KG1 (cell line): ENCODE measurements at regions not wholly inside any gene's neighbourhood (a gene's known extent, or its start where the extent isn't known, plus 50 kb on each side); places are given as distances from the start of the nearest gene placed in this dataset.
"Not testable (repeated sequence)": the region's sequence is repeated elsewhere in the genome, so short reads cannot be mapped to it uniquely, and the experiment has no call there.

ENCODE experiments used
- DNase-seq: peaks from one replicate; lab custom pipeline; 2025; lab: John Stamatoyannopoulos, UW

DNA sequence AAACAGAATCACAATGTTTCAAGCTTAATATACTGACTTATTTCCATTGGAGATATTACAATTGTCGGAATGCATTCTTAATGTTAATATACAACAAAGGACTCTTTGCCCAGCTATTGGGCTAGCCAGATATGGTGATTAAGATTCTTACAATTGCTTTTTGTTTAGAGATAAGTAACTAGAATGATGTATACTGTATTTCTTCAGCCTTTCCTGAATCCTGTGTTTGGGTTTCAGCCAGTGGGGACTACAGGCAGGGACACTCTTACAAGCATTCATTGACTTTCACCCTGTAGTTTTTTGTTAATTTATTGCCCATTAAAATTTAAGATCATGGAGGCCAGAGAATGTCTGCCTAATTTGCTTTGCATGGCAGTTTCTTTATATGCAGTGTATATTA lies 254.1 kb upstream of the TMEFF2 start:
- no peak for DNase-seq

DNA sequence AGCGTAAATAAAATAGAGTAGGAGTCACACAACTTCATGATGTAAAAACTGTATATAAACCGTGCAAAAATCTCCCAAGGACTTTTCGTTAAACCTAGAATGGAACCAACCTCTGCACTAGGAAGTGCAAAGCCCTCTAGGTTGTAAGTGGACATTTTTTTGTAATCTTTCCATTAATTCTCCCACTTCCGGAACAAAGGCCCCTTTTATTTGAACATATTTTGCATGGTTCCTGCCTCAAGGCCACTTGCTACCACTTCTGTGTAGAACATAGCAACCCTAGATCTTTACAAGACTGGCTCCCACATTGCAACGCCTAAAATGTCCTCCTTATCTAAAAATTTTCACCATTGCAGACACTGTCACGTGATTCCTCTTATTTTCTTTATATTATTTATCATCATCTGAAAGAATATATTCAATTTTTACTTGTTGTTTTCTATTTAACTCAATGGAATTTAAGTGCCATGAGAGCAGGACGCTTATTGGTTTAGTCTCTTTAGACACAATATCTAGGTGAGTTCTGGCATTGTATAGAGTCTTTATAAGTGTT lies 249.6 kb upstream of the TMEFF2 start:
- no peak for DNase-seq

DNA sequence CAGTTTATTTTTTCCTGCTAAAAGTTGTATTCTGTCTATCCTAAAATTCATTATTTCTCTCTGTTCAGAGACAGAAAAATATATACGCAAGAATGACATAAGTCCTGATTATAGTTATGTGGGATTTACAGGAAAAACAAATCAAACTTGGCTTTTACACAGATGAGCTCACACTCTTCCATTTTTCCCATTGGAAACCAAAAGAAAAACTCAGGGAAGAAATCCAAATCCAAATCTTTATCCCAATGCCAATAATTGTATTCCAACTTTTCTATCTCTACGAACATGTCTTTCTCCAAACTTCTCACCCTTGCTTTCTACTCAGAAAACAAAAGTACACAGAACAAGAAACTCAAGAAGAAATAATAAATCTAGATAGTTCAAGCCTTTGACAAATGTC lies 249.1 kb upstream of the TMEFF2 start:
- DNase-seq = no peak

- DNase-seq = no peak
Observed at GRCh38 chr2:192438239-192438638, 243.5 kb upstream of the TMEFF2 start.

- DNase-seq = no peak
Observed at GRCh38 chr2:192437653-192438052, 242.9 kb upstream of the TMEFF2 start.

GRCh38 chr2:192424243-192424642 lies 229.5 kb upstream of the TMEFF2 start:
- DNase-seq = no peak

DNA sequence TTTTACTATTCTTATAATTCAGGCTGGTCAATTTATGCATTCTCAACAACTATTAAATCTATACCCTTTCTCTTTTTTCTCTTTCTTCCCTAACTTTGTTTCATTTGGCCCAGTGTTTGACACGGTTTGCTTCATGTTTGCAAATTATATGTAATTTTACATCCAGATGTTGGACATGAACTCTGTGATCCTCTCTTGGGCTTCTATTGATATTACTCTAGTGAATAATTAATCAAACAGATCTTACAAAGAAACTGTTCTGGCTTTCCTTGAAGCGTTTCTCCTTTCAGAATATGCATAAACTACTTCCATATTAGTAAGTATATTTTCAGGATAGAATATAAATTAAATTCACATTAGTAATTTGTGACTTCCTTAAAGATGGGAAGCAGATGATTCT lies 225.1 kb upstream of the TMEFF2 start:
- no peak for DNase-seq

DNA sequence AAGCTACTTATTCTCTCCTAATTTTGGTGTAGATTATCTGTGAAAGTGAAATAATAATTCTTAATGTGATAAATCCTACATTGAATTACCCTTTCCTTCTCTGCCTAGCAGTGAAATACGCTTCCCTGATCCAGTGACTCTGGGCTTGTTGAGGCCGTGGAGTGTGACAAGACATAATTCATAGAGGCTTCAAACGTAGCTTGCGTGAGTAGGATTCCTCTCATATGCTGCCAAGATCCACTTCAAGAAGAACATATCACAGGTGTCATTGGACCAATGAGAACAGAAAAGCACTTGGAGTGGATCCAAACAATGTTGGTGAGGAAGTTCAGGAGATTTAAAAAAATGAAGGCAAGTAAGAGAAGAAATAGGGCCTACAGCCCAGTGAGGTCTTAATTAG lies 221.3 kb upstream of the TMEFF2 start:
- no peak for DNase-seq

GRCh38 chr2:192414794-192415193 lies 220.1 kb upstream of the TMEFF2 start:
- no peak for DNase-seq

DNA sequence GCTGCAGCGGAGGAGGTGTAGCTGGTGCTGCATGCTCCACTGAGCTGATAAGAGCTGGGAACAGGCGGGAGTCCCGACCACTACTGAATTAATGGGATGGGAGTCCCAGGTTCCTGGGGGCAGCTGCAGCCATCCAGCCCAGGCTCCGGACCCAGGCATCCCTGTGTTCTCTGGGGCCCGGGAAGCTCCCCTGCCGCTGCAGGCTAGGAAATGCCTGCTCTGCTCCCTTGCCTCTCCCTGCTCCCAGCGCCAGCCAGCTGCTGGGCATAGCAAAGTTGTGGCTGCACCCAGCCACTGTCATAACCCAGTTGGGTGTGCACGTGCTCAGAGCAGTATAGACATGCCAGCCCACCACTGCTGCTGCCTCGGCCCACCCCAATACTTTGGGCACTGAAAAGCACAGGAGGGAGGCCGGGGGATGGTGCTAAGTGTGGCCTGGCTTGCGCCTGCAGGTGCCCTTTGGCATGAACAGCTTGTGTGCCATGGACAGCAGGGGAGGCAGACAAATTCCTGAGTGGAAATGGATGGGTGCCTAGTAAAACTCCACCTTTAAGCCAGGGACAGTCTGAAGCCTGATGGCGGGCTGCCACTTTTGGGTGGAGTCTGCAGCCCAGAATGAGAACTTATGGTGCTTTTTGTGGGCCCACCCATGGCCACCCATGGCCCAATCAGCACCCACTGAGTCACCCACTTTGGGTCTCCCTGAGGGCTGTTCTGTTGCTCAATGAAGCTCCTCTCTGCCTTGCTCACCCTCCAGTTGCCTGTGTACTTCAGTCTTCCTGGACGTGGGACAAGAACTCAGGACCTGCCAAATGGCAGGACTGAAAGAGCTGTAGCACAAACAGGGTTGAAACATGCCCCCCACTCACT lies 219.3 kb upstream of the TMEFF2 start:
- DNase-seq = no peak

GRCh38 chr2:192412866-192413265 lies 218.1 kb upstream of the TMEFF2 start:
- not testable (repeated sequence) for DNase-seq

DNA sequence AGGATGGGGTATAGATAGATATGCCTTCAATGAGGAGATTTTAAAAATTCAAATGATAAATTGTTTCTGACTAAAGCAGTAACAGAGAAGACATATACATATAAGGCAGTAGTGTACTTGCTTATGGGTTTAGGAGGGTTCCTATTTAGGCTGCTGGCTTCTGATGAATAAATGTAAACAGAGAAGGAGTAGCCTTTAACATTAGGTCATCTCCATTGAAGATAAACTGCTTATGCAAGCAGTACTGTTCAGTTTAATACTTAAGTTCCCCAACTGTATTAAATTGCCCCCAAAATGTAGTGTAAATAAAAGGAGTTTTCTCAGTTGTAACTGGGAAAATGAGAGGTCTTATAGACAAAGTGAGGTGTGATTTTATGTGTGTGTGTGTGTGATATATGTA lies 217.7 kb upstream of the TMEFF2 start:
- DNase-seq = no peak

- no peak for DNase-seq
Observed at GRCh38 chr2:192411755-192412154, 217.0 kb upstream of the TMEFF2 start.

GRCh38 chr2:192410319-192410718 lies 215.6 kb upstream of the TMEFF2 start:
- no peak for DNase-seq

GRCh38 chr2:192407692-192408091 lies 213.0 kb upstream of the TMEFF2 start:
- DNase-seq = no peak

DNA sequence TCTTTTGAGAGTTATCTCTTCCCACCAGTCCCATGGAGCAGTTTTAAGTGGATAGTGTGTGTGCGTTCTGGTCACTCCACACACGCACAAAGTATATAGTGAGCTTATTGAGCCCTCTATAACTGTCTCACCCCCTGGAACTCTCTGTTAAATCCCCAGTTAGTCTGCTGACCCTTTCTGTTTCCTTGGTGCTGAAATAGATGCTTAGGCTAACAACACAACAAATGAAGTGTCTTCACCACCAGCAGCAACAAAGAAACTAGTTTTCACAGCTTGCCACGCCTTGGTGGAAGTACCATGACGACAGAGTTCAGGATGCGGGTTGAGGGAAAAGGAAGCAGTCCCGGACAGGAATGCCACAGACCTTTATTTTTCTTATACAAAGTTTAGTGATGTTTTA lies 203.5 kb upstream of the TMEFF2 start:
- no peak for DNase-seq

- DNase-seq = no peak
Observed at GRCh38 chr2:192394605-192395004, 199.9 kb upstream of the TMEFF2 start.

GRCh38 chr2:192391041-192391440 lies 196.3 kb upstream of the TMEFF2 start:
- DNase-seq = no peak

DNA sequence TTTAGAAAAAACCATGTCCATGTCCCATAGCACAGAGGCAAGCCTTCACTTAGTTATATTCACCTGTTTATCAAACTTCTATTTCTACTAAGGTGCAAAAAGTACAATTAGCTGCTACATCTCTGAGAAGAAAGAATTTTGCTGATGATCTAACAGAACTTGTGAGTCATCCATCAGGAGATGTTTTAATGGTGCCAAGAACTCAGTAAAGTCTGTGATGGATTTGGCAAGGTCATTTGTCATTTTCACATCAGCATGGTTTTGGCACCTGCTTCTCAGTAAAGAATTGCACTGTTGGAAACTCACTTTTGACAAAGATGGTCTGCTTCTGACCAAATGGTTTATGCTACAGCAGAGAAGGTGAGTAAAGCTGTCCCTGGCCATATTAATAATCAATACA lies 195.7 kb upstream of the TMEFF2 start:
- no peak for DNase-seq

DNA sequence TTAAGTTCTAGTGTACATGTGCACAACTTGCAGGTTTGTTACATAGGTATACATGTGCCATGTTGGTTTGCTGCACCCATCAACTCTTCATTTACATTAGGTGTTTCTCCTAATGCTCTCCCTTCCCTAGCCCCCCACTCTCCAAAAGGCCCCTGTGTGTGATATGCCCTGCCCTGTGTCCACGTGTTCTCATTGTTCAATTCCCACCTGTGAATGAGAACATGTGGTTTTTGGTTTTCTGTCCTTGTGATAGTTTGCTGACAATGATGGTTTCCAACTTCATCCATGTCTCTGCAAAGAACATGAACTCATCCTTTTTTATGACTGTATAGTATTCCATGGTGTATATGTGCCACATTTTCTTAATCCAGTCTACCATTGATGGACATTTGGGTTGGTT lies 189.5 kb upstream of the TMEFF2 start:
- not testable (repeated sequence) for DNase-seq

DNA sequence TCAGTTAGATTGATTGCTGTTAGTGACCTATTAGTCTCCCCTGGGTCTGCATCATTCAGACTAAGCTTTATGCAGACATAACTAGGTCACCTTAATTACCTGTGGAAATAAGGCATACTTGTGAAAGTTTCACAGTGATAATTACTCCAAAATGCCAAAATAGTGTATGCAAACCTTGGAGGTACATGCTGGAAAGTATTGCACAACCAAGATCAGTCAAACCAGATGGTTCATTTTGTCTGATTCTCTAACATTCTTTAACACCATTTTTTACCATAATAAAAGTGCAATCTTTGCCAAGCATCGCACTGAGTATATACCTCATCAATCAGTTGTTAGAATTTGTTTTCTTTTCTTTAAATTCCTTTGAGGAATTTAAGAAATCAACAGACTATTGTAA lies 186.3 kb upstream of the TMEFF2 start:
- no peak for DNase-seq

DNA sequence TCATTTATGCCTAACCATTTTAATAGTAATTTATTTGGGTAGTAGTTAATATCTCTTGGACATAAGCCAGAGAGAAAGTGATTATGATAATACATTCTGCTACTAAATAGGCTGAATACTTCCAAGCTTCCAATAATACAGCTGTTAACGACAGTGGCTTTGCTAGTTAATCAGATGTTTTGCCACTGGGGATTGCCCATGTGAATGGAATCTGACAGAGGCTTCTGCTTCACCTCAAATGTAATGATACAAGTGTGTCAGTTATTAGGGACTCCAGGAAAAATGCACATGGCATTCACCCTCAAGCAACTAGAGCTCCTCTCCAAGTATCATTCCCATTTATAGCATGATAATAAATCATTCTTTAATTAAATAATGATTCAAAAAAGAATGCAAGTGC lies 185.0 kb upstream of the TMEFF2 start:
- DNase-seq = no peak

GRCh38 chr2:192377173-192377572 lies 182.4 kb upstream of the TMEFF2 start:
- no peak for DNase-seq

DNA sequence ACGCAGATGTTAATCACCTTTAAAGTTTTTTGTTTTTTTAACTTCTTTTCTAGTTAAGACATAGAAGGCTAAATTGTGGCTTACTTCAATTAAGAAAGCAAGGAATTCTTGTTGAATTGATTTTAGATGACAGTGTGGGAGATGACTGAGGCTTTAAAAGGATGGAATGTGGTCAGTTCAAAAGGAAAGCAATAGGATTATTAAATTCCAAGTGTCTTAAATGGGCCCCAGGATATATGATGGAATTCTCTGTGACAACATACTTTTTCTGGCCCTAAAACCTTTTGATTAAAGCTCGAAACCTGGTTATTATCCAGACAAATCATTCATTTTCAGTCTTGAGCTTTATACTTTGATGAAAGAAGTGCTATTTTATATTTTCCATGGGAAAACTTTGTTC lies 179.0 kb upstream of the TMEFF2 start:
- DNase-seq = no peak
